ENCODE measurements at regions not wholly inside any gene's neighbourhood (a gene's known extent, or its start where the extent isn't known, plus 50 kb on each side); places are given as distances from the start of the nearest gene placed in this dataset.
"Not testable (repeated sequence)": the region's sequence is repeated elsewhere in the genome, so short reads cannot be mapped to it uniquely, and the experiment has no call there.

DNA sequence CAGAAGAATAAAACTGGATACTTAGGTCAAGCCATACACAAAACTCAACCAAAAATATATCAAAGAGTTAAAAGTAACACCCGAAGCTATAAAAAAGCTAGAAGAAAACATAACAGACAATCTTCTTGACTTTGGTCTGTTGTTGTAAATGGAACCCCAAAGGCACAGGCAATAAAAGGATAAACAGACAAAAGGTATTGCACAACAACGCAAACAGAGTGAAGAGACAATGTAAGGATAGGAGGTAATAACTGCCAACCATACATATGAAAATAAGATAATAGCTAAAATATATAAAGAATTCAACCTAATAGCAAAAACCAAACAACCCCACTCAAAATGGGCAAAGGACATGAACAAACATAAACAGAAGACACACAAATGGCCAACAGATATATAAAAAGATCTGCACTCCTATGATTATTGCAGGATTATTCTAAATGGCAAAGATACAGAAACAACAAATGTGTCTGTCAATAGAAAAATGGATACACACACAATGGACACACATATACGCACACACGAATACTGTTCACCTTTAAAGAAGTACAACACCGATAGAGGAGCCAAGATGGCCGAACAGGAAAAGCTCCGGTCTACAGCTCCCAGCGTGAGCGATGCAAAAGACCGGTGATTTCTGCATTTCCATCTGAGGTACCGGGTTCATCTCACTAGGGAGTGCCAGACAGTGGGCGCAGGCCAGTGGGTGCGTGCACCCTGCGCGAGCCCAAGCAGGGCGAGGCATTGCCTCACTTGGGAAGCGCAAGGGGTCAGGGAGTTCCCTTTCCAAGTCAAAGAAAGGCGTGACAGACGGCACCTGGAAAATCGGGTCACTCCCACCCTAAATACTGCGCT lies 1137.1 kb downstream of the FSCB start:
- DNase-seq = no peak

DNA sequence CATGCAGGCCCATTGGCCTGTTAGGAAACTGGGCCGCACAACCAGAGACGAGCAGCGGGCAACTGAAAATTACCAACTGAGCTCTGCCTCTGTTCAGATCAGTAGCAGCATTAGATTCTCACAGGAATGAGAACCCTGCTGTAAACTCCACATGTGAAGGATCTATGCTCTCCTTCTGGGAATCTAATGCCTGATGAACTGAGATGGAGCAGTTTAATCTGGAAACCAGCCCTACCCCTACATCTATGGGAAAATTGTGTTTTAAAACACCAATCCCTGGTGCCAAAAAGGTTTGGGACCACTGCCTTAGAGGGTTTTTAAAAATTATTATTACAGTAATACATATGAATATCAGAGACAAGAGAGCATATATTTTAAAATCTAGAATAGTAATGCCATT lies 1144.5 kb downstream of the FSCB start:
- no peak for DNase-seq

DNA sequence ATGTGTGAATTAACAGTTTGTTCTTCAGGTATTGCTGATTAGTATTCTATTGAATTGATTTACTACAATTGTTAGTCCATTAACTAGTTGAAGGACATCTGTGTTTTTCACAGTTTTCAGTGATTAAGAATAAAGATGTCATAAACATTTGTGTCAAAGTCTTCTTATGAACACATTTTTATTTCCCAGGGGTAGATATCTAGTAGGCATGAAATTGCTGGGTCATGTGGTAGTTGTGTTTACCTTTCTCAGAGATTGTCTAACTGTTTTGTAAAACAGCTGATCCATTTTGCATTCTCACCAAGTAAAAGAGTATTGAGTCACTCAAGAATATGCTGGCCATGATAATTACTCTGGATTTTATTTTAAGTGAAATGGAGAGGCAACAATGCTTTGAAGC lies 1145.3 kb downstream of the FSCB start:
- no peak for DNase-seq

DNA sequence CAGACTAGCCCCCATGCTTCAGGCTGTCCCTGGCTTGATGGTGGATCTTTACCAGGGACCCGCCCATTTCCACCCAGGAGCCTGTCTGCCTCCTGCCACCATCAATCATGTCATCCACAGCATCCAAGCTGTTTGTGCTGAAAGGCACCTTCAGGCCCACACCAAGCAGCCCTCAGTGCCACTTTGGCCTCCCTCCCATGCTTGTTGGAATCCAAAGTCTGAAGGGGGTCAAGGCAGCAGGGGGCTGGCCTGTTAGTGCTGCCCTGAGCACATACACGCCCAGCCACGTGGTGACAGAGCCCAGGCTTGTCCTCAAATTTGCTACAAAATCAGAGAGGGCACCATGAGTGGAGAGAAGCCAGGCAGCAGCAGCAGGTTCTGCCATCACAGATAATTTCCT lies 1146.8 kb downstream of the FSCB start:
- no peak for DNase-seq

DNA sequence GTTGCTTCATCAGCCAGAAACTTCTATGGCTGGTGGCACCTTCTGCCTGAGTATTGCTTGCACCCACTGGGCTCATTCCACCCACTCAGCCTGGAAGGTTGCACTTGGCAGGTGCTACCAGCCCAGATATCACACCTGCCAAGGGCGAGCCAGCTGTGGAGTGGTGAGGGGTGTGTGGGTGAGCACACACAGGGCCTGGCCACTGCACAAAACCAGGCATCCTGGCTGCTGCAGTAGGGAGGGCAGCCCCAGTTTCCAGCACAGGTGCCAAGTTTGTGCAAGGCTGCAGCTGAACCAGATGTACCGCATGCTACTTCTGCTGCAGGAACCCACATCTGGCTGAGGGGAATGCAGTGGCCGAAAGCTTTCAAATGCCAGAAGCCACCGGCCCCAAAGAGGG lies 1147.8 kb downstream of the FSCB start:
- DNase-seq = no peak

DNA sequence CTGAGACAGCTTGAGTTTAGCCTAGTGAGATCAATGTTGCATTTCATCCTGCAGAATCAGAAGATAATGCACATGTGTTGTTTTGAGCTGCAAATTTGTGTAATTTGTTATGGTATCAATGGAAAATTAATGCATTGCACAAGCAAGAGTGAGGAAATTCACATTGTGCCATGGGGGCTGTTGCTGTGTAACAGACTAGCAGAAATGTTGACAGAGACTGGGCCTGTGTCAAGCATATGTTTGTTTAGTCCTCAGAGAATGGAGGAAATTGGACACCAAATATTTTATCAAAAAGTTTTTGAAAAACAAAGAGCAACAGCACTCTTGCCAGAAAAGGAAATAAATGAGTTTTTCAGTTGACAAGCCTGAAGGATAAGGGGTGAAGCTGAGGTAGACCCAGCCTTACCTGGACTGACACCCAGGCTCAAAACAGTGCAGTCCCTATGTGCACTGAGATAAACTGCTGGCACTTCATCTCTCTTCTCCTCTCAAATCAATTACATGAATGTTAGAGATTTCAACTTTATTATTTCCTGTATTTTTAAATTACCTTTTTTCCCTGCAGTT lies 1150.0 kb downstream of the FSCB start:
- no peak for DNase-seq

DNA sequence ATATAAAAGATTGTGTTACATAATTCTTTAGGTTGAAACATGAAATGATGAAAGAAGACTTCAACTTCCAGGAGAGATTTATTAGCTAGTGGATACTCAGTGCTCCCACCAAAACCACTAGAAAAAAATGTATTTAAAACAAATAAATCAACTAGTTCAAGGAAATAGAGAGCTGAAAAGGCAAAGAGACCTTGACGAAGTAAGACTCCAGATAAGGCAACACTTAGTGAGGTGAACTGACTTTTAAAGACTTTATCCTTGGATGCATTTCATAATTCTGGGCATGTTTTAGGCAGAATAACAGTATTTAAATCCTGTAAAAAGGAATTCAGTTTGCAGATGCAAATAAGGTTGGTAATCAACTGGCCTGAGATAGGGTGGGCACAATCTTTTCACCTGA lies 1150.7 kb downstream of the FSCB start:
- no peak for DNase-seq

DNA sequence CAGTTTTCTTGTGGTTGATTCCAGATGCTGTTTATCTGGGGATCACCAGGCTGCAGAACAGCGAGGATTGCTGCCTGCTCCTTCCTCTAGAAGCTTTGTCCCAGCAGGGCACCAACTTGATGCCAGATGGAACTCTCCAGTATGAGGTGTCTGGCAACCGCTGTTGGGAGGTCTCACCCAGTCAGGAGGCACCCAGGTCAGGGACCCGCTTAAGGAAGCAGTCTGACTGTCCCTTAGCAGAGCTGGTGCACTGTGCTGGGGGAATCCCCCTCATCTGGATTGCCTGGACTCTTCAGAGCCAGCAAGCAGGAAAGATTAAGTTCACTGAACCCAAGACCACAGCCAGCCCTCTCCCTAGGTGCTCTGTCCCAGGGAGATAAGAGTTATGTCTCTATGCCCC lies 1165.2 kb downstream of the FSCB start:
- DNase-seq = no peak

DNA sequence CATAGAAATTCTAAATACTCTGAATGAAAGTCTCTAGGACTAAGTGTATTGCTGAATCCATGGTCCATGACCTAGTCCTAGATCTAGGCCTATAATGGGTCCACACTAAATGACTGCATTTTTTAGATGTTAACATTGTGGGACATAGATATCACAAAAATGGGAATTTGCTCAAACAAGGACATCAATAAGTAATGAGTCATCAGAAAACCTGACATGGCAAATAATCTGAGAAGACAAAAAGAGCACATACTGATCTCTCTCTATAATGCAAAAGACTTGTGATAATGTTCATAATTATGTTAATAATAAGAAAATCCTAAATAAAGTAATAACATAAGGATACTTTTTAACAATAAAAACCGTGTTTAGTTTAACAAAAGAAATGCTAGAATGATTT lies 1168.4 kb downstream of the FSCB start:
- DNase-seq = no peak

DNA sequence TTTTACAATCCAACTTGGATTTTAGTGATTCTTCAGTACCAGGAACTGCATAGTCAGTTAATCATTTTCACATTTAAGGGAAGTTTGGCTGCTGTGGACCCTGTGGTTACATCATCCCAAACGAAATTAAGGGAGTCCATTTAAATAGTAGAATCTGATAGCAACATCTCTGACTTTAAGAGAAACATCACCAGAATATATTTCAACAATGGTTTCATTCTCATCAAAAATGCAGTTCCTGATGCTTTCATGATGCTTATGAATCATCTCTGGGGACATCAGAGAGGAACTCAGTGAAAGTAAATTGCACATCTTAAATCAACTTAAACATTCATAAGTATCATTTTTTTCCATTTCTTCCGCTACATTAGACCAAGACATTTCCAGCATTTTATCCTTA lies 1170.7 kb downstream of the FSCB start:
- no peak for DNase-seq

DNA sequence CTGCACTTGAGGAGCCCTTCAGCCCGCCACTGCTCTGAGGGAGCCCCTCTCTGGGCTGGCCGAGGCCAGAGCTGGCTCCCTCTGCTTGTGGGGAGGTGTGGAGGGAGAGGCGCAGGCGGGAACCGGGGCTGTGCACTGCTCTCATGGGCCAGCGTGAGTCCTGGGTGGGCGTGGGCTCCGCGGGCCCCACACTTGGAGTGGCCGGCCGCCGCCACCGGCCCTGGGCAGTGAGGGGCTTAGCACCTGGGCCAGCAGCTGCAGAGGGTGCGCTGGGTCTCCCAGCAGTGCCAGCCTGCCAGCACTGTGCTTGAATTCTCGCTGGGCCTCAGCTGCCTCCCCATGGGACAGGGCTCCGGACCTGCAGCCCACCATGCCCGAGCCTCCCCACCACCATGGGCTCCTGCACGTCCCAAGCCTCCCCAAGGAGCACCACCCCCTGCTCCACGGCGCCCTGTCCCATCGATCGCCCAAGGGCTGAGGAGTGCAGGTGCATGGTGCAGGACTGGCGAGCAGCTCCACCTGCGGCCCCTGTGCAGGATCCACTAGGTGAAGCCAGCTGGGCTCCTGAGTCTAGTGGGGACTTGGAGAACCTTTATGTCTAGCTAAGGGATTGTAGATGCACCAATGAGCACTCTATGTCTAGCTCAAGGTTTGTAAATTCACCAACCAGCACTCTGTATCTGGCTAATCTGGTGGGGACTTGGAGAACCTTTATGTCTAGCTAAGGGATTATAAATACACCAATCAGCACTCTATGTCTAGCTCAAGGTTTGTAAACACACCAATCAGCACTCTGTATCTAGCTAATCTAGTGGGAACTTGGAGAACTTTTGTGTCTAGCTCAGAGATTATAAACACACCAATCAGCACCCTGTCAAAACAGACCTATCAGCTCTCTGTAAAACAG lies 1180.3 kb downstream of the FSCB start:
- DNase-seq = not testable (repeated sequence)

DNA sequence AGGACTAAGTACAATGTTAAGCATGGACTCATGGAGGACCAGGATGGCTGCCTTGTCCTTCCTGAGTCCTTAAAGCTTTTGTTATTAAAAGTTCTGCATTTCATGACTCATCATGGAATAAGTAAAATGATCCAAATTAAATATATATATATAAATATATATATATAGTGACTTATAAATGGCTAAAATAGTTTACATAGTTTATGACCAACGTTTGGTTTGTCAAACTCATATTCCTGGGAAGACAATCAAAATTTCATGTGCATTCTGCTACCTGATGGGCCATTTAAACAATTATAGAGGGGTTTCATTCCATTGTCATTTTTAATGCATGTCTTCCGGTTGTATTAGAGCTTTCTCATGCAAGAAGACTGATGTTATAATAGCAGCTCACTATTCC lies 1190.7 kb downstream of the FSCB start:
- DNase-seq = no peak

DNA sequence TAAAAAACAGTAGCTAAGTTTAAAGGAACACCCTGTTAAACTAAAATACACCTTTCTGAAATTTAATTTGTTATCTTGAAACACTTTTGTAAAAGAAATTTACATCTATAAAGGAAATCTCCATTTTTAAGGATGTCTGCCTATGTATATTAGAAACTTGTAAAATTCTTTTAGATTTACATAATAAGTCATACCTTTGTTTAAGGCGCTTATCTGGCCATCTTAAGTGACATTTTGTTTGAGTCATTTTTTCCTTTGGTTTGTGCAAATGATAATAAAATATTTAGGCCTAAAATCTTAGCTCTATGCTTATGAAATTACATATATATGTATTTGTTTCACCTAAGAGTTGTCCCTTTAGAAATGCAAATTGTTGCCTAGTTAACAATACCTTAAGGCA lies 1193.4 kb downstream of the FSCB start:
- DNase-seq = no peak

DNA sequence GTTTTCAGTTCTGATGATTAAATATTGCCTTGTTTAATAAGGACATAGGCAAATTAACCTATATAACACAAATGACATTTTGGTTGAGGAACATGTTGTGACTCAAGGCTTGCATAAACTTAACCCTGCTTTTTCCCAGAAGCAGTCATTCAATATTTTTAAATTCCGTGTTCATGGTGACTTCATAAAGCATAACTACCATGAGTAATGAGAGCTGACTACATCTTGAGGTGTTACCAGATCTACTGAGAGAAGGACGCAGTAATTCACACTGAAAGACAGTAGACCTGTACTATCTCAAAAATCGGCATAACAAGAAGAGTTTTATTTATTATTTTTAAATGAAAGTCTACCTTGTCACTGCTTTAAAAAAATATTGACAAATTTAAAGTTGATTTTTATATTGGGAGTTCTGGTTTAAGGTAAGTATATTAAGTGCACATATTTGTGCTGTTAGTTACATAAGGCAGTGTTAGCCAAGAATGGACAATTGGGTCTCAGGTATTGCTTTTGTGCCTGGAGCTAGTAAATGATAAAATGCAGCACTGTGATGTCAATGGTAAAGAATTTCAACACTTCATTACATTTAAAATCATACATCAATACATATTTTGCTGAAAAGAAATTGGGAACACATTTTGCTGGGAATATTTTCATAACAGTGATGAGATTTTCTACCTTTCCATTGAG lies 1198.5 kb downstream of the FSCB start:
- no peak for DNase-seq

DNA sequence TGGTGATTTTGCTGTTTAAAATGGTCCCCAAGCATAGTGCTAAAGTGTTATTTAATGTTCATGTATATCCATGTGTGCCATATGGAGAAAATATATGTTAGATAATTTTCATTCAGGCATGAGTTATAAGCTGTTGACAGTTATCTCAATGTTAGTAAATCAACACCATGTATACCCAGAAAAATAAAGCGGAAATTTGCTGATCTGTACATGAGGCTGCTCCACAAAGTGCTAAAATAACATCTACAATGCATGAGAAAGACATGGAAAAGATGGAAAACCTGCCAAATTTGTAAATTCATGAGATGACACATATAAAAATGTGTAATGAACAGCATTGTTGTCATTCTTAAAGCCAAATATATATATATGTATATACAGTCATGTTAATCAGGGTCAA lies 1199.2 kb downstream of the FSCB start:
- peak; percentile 8 for DNase-seq

DNA sequence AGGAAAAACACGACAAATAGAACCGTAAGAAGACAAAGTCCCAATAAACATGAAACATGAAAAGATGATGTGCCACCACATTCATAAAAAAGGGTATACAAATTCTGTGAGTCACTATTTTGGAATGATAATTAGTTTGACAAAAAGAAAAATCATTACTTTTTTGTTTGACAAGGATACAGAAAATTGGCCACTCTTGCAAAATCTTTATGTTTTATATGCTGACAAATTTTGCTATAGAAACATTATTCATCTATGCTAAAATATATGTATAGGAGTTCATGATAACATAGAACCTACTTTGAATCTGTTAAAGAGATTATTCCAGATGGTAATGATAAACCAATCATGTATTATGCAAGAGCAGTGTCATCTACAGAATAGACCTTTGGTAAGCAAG lies 1201.0 kb downstream of the FSCB start:
- no peak for DNase-seq

DNA sequence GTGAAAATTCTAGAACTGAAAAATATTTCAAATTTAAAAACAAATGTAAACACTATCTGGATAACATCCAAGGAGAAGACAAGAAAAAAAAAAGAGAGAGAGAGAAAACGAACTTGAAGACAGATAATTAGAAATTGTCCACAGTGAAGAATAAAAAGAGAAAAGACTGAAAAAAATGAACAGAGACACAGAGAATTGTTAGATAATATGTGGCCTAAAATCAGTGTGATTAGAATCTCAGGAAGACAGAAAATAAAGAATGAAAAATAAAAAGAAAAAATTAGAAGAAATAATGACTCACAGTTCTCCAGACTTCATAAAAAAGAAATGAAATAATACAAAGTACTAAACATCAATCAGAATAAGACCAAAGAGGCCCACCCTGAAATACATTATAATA lies 1209.3 kb downstream of the FSCB start:
- DNase-seq = no peak

DNA sequence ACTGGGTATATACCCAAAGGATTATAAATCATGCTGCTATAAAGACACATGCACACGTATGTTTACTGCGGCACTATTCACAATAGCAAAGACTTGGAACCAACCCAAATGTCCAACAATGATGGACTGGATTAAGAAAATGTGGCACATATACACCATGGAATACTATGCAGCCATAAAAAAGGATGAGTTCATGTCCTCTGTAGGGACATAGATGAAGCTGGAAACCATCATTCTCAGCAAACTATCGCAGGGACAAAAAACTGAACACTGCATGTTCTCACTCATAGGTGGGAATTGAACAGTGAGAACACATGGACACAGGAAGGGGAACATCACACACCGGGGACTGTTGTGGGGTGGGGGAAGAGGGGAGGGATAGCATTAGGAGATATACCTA lies 1211.0 kb downstream of the FSCB start:
- not testable (repeated sequence) for DNase-seq

DNA sequence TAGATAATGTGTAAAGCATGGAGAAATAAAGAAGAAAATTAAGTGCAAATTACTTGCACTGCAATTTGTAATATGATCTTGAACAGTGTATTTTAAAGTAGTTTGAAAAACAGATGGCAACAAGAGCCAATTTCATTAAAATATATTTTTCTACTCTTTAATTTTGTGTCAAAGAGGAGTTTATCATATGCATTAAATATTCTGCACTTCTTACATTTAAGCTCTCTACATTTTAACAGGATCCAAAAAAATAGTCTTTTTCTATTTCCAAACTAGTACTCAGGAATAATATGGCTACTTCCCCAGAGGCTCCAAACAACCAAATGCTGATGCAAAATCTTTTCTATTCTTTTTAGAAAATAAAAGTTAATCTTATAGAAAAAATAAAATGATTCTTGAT lies 1221.5 kb downstream of the FSCB start:
- DNase-seq = no peak

DNA sequence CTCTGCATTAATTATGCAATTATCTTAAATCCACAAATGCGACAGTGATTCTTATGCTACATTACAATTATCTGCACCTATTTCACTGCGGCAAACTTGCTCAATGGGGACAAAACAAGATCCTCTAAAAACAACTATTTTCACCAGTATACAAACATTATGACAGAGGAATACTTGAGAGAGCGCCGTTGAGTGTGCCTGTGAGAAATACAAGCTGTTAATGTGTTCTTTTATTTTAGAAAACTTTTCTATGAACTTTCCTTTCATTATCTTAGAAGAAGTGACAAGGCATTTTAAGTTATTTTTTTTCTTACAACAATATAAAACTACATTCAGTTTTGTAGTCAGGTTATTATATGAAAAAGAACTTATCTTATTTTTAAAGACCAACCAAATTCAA lies 1247.0 kb downstream of the FSCB start:
- no peak for DNase-seq

DNA sequence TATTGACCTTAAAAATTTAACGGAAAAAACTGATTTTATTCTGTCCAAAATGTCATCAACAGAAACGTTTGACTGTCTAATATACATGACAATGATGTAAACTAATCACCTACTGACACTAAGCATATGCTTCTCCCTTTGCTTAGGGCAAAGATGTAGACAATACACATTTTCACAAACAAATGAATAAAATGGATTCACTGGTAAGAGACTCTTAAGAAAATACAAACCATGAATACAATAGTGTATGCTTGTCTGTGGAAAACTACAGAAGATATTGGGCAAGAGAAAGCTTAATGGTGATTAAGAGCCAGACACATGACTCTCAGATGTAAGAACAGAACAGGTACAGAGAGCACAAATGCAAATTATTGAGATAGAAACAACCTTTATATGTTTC lies 1248.7 kb downstream of the FSCB start:
- no peak for DNase-seq

DNA sequence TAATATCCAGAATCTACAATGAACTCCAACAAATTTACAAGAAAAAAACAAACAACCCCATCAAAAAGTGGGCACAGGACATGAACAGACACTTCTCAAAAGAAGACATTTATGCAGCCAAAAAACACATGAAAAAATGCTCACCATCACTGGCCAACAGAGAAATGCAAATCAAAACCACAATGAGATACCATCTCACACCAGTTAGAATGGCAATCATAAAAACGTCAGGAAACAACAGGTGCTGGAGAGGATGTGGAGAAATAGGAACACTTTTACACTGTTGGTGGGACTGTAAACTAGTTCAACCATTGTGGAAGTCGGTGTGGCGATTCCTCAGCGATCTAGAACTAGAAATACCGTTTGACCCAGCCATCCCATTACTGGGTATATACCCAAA lies 1250.1 kb downstream of the FSCB start:
- not testable (repeated sequence) for DNase-seq

DNA sequence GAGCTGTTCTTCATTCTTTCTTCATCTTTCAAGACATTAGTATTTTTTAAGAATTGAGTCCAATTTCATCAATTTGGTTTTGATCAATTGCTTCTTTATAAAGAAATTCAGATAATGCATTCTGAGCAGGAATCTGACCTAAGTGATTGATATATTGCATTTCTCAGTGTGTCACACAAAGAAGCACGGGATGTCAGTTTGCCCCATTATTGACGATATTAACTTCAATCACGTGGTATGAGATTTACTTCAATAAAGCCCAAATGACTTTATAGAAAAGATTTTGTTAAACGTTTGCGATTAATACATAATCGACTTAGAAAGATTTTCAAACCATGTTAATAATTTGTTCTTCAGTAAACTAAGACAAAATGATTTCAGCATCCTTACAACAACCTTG lies 1254.2 kb downstream of the FSCB start:
- no peak for DNase-seq

All from NCI-H1694 (cell line).